ENCODE measurements at regions not wholly inside any gene's neighbourhood (a gene's known extent, or its start where the extent isn't known, plus 50 kb on each side); places are given as distances from the start of the nearest gene placed in this dataset.
"Not testable (repeated sequence)": the region's sequence is repeated elsewhere in the genome, so short reads cannot be mapped to it uniquely, and the experiment has no call there.

DNA sequence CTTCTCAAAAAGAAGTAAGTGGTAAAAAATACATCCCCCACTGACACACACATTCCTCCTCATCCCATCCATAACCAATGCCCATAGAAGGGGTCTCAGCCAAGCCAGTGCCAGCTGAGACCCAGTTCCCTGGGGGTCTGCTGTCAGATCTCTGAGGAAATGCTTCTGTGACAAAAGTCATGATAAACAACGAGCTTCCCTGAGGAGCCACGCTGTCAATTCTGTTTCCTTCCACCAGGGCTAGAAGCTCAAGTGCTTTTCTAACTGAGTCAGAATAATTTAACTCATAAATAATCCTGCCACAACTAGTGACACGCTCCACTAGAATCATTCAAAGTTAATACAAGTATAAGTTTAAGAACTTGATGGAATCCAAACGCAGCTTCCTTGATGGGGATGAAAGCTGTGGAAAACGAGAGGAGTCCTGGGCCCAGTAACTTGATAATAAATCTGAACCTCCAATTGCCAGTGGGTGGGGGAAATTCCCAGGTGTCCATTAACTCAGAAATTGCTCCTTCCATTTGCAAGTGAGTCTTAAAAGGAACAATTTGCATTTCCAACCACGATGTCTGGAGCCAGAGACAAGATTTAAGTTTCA is 348.7 kb upstream of the LMCD1 start:
- DNase-seq: no peak

DNA sequence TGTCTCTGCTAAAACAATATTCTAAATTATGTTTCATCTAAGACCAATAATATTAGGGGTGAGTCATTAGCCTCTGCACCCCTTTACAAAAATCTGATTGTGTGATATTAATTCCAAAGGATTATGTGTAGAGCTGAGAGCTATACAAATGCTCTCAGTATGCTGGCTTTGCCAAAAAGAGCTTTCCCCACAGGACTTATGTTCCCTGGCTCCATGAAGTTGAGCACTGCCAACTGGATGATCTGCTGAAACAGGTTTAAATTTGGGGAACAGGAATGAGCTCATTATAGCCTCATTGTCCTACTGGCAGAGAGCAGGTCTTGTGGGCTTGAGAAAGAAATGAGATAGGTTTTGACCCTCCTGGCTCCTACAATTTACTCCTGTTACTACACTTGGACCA is 347.8 kb upstream of the LMCD1 start:
- no peak for DNase-seq

DNA sequence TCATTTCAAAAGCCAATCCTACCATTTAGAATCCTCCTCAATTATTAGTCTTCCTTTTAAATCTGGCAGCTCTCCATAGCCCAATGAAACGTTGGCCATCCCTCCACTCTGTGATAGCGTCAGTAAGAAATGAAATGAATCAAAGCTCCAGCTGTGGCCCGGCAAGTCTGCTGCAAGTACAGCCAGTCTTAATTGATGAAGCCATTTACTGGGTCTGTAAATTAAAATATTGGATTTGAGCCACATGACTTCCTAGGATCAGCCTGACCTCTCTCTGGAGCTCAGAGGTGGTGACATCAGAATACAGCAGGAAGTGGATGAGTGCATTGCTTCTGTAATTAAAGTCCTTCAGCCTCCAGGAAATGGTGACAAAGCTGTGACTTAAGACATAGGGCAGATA is 347.0 kb upstream of the LMCD1 start:
- no peak for DNase-seq

DNA sequence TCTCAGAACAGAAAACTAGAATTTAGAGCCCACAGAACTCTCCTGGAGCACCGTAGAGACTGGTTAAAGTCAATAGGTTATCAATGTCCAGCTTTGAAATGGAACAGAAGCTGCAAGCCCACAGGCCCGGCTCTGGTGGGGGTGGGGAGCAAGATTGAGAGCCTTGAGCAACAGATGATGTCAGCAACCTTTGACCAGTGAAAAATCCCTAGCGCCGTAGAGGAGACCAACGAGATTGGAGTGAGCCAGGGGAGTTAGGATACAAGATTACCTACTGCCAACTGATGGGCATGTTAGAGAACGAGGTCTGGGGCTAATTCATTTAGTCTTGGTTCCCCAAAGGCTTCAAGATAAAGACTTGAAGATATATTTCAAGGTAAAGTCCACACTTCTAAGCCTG is 345.5 kb upstream of the LMCD1 start:
- no peak for DNase-seq

DNA sequence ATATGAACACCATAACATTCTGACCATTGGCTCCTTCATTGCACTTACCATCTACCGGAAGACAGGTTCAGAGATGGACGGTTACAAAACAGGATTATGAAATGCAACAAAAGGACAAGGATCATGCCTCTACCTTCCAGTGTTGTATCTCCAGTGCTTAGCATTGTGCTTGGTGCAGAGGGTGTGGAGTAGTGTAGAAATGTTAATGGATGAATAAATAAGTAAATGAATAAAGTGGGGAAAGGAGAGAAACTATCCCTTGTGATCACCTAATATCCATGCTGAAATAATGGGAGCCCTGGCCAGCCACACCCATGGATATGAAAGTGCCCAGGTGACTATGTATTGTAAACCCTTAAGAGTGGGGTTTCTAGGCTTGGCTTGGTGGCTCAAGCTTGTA is 344.8 kb upstream of the LMCD1 start:
- DNase-seq: no peak

DNA sequence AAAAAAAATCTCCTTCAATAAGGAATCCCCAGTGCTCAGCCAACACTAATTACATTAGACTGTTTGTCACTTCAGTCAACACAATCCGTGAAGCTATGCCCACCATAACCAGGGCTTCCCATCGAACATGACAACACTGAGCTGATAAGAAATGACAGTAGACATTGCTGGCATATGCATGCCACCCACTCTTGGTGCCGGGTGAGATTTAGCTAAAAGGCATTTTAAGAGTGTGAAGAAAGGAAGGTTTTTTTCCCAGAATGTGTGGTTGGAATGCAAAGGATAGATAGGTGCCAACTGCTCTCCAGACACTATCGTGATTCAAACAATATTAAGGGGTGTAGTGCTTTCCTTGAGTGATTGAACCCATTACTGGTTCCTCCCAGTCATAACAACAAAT is 344.0 kb upstream of the LMCD1 start:
- no peak for DNase-seq

DNA sequence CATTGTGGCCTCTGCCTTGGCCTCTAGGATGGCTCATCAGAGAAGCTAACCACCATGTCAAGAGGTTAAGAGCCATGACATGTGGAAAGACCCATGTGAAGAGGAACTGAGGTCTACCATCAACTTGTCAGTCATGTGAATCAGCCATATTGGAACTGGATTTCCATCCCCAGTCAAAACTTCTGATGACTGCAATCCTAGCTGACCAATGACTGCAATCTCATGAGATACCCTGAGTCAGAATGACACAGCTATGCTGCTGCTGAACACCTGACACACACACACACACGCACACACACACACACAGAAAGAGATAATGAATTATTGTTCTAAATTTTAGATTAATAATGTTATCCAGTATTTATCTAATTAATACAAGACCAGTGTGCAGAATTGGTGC is 337.5 kb upstream of the LMCD1 start:
- DNase-seq: no peak

DNA sequence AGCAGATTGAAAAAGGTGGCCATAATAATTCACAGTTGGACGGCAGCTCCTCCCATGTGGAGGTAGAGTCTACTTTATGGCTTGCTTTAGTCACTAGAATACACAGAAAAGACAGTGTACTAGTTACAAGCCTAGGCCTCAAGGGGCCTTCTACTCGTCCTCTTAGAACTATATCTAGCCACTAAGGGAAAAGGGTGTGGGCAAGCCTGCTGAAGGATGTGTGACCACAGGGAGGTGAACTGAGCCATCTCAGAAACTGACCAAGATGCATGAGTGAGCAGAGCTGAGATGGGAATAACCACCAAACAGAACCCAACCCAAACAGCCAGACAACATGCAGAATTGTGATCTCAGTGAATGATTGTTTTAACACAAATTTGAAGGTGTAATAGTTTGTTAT is 335.6 kb upstream of the LMCD1 start:
- DNase-seq: no peak

DNA sequence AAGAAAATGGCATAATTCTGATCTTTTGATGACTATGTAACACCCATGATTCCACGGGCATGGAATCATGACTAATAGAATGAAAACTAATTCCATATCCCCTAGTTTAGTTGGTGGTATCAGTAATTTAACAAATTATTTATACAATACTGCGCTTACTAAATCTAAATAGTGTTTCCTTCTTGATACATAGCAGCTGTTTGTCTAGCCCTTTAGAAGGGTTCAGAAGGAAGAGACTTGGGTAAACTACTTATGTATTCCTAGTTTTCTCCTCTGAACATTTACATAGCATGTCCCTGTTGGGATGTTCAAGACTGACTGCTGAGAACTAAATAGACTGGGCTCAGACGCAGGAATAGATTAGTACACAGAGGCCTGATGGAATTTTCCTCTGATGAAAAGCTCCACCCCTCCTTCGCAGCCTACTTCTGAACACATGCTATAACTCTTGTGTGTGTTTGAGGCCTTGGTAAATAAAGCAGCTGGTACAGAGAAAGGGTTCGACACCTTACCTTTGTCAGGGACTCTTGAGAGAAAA is 330.6 kb upstream of the LMCD1 start:
- DNase-seq: no peak

DNA sequence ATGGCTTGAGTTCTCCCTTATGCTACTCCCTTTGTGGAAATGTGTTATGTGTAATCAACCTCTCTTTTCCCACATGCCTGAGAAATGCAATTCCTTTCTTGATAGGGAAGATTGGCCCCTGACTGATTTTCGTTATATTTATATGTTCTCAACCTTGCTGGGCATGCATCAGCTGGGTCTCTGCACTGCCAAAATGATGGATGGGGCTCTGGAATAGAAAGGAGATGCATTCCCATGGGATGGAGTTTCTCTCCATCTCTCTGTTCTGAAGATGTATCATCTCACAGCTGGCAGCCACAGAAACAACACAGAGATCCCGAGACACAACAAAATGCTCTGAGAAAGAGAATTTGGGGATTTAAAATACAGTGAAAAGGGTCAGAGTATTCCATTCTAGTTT is 327.7 kb upstream of the LMCD1 start:
- DNase-seq: no peak

DNA sequence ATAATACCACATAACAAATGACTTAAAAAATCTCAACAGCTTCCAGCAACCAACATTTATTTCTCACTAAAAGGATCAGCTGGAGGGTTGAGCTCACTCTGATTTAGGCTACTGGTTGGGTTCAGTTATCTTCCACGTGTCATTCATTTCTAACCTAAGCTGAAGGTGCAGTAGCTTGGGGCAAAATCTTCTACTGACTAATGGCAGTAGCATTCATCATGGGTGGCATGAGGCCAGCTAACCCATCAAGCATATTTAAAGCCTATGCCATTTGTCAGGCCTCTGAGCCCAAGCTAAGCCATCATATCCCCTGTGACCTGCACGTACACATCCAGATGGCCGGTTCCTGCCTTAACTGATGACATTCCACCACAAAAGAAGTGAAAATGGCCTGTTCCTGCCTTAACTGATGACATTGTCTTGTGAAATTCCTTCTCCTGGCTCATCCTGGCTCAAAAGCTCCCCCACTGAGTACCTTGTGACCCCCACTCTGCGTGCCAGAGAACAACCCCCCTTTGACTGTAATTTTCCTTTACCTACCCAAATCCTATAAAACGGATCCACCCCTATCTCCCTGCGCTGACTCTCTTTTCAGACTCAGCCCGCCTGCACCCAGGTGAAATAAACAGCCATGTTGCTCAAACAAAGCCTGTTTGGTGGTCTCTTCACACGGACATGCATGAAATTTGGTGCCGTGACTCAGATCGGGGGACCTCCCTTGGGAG is 324.7 kb upstream of the LMCD1 start:
- DNase-seq: not testable (repeated sequence)

DNA sequence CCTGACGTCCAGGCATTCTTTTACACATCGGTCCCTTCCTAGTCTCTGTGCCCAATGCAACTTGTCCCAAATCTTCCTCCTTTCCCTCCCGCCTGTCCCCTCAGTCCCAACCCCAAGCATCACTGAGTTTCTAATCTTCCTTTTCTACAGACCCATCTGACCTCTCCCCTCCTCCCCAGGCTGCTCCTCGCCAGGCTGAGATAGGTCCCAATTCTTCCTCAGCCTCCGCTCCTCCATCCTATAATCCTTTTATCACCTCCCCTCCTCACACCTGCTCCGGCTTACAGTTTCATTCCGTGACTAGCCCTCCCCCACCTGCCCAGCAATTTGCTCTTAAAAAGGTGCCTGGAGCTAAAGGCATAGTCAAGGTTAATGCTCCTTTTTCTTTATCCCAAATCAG is 323.1 kb upstream of the LMCD1 start:
- not testable (repeated sequence) for DNase-seq

DNA sequence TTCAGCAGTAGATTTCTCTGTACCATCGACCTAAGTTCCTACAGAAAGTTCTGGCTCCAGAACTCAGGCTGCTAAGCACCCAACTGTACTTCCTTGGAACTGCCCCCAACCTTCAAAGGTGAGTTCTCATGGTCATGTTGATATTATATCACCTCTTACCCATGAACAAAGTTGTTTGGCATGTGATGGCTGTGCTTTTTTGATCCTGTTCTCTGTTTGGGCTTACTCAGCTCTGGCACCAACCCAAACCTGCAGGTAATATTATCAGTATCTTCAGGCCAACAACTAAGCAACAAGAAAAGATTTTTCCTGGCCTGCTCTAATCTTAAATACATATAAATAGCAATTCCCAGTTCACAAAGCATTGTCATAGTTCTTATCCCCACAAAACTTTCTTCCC is 318.7 kb upstream of the LMCD1 start:
- DNase-seq: no peak

DNA sequence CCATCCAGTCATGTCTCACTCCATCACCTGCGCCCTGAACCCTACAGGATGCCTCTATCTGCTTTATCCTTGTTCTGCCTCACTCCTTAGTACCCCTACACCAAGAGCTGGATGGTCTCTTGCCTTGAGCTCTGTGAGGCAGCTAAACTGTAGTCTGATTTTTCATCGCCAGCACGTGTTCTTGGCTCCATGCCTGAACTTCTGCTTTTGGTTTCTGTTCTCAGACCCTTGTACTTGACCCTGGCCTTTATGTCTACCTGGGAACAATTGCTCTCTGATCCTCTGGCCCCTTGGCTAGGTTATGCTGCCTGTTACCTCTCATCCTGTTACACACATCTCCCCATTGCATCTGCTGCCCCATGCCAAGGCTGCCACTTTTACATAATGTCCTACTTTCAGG is 318.0 kb upstream of the LMCD1 start:
- DNase-seq: no peak

DNA sequence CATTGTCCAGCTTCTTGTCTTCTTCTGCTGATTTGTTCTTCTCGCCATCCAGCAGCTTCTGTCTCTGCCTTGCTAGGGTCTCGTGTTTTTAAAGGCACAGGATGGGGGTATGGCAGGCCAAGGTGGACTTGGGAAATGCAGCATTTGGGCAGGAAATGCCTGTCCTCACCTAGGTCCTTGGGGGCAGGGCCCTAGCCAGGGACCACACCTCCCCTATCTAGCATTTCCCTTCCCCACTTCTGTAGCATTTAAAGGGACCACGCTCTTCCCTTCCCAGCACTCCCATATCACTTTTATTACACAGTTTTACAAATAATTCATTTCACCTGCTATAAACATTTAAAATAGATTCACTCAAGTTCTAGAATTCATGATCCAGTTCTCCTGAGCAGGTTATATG is 315.4 kb upstream of the LMCD1 start:
- no peak for DNase-seq

DNA sequence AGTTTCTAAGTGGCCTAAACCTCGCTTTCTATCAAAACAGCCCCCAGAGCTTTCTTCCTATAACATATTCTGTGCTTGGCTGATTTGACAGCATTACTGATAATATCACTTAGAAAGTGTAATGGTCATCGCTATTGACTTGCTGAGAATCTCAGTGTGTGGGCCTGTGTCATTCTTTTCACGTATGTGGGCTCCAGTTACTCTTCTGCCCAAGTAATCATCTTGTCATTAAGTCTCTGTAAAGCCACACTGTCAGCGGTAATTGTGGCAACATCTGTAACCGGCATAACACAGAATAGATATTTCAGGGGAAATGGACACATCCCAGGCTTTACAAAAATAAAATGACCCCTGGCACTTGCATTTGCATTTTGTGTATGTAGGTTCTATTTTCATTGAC is 313.6 kb upstream of the LMCD1 start:
- no peak for DNase-seq

DNA sequence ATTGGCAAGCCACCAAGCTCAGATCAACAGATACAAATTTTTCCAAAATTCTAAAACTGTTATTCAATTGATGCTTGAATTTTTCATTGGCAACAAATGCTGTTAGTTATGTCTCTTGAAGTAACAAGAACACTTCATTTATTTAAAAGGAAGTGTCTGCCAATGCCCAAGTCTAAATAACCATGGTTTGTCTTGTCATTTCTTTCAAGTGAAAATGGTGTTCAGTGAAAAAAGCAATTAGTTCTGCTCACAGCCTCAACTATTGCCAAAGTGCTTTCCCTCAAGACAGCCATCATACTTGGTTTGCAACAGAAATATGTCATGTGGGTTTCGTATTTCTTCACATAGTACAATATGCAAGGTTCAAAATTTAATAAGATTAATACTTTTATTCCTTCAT is 312.6 kb upstream of the LMCD1 start:
- DNase-seq: no peak

DNA sequence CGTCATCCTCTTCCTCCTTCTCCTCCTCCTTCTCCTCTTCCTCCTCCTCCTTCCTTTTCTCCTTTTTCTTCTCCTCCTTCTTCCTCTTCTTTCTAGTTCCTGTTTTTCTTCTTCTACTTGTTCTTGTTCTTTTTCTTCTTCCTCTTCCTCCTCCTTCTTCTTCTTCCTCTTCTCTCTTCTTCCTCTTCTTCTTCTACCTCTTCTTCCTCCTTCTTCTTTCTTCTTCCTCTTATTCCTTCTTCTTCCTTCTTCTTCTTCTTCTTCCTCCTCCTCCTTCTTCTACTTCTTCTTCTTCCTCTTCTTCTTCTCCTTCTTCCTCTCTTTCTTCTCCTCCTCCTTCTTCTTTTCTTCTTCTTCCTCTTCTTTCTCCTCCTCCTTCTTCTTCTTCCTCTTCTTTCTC is 310.2 kb upstream of the LMCD1 start:
- no peak for DNase-seq

DNA sequence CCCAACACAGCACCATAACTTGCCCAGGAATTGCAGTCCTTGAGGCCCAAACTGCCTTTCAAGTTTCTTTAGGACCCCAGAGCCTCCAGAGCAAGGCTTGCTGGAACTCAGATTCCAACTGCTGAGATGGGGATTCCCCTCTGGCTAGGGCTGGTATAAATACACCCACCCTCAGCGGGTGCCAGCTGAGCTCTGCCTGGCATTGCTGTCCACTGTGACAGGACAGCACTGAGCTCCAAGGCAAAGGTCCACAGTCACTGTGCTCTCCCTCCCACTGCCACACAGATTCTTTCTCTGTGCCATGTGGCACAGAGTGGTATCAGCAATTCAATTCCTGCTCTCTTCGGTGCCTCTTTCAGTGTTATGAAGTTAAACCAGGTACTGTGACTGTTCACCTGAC is 304.2 kb upstream of the LMCD1 start:
- no peak for DNase-seq

DNA sequence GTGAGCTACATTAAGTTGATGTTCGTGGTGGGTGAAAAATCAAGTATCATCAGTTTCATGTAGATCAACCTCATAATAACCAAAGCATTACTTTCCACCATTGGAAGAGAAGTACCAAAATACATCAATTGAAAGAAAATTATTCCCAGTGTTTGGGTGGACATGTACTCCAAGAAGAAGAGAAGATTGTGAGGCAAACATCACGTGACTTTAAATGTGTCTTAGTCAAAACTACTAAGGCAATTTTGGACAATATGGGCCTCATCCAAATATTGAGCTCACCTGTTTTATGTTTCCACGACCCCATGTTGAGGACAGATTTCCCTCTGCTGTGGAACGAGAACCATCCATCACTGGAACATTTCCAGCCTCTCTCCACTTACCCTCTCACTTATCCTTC is 303.0 kb upstream of the LMCD1 start:
- no peak for DNase-seq

DNA sequence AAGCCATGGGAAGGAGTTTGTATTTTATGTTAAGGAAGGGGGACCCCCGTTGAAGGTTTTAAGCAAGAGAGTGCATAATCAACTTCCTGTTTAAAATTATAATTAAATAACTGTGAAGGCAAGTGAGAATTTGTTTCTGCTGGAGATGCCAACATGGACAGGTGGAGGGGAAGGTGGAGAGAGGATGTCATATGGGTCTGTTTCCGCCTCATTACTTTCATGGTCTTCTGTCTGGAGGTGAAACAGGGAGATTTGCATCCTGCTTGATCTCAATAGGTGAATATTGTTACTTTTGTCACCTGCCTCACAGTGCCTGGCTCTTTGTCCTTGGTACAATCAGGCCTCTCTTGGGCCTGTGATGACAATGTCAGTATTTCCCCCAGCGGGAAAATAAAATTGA is 300.6 kb upstream of the LMCD1 start:
- no peak for DNase-seq

DNA sequence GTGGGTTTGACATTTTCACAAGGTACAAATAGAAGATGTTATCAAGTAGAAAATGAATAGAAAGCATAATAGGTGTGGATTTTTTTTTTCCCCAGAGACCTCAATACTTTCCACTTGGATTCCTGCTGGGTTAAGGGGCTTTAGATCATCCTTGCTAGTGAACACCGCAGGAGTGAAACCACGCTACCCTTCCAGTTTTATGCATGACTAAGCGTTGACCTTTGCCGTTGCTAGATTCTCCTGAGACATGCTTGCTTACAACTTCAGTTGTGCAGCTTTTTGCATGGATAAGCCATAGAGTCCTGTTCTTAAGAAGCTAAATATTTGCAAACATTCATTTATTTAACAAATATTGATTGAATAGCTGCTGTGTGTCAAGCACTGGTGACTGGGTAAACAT is 299.7 kb upstream of the LMCD1 start:
- no peak for DNase-seq

DNA sequence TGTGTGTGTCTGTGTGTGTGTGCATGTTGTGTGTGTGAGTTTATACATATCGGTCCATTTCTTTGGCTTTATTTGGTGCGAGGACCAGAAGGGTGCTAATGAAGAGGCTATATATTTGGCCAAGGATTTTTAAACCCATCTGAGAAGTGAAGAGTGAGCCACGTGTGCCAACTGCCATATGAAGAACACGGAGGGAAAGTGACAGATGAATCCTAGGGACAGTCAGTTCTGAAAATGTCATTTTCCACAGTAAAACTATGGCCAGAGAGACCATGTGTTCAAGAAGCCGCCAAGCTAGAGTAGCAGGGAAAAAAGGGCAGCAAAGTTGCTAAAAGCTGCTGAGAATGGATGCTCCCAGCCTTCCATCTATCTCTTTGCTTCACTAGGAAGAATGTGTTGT is 297.3 kb upstream of the LMCD1 start:
- no peak for DNase-seq

DNA sequence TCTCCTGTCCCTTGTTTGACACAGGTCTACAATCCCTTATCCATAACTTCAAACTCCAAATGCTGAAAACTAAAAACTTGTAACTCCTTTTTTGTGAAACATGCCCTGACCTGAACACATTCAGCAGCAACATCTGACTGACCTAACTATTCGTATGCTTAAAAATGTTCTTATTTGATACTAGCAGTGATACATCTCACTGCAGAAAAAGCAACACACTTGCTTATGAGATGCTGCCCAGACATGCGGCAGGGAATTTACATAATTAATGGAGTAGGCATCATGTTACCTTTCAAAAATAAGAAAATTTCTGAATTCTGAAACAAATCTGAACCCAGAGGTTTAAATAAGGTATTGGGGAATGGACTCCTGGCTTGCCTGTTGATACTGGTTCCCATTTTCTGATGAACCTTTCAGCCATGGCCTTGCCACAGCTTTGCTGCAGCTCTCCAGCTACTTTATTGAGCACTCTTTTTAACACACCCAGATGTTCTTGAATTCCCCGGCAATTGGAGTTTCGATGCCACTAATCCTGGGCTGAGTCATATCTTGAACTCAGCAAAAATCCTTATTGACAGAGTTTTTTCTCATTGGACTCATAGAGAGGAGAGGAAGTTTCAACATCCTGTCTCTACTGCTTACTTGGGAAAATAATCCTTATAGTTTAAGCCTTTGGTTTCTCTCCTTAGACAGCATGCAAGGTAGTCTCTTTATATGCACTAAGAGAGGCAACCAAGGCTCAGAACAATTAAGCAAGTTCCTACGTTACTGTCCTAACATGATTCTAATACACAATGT is 296.6 kb upstream of the LMCD1 start:
- DNase-seq: no peak
